Panc1 (cell line): ENCODE measurements at regions not wholly inside any gene's neighbourhood (a gene's known extent, or its start where the extent isn't known, plus 50 kb on each side); places are given as distances from the start of the nearest gene placed in this dataset.

ENCODE experiments used
- ATAC-seq: fragments of 200-7000 bp; cut with Tn5 transposase; 2 replicates; pipeline ENCODE4 v1.9.1; 2020; ENCODE audit warnings: mild to moderate bottlenecking, moderate library complexity
- BruUV-seq: library from RNA; stranded (reverse); fragments of 400-500 nt; replicated peaks from 2 replicates; lab custom pipeline; 2021; lab: Mats Ljungman, UMichigan
- CTCF ChIA-PET: fragments of 300-600 bp; sonication (Branson Sonifier 250); formaldehyde crosslinking; loops from one replicate; lab custom pipeline; 2022; ENCODE audit warnings: antibody characterized with exemption; lab: Charles Lee
- POLR2A ChIA-PET: fragments of 300-600 bp; sonication (Branson Sonifier 250); formaldehyde crosslinking; loops from one replicate; lab custom pipeline; 2022; ENCODE audit warnings: antibody characterized with exemption; lab: Charles Lee
- DNase-seq: peaks from one replicate; pipeline ENCODE4 v3.0.0-alpha.2; 2010; ENCODE audit warnings: low read depth, low spot score
- H3K27ac ChIP-seq: 2 replicates; pipeline ENCODE4 v1.5.1; 2011; ENCODE audit warnings: mild to moderate bottlenecking, low read length, inconsistent platforms
- H3K27me3 ChIP-seq: fragments of 200-500 bp; sonication (Bioruptor generic); 2 replicates; pipeline ENCODE4 v1.6.0; 2014; ENCODE audit warnings: low read length, inconsistent platforms; ENCODE audit not compliant: control insufficient read depth, insufficient read depth
- H3K36me3 ChIP-seq: fragments of 200-500 bp; sonication (Bioruptor generic); 2 replicates; pipeline ENCODE4 v1.5.1; 2014; ENCODE audit warnings: inconsistent platforms, mild to moderate bottlenecking, low read length, moderate library complexity; ENCODE audit not compliant: control insufficient read depth, insufficient read depth
- H3K4me1 ChIP-seq: 2 replicates; pipeline ENCODE4 v1.5.1; 2011; ENCODE audit warnings: inconsistent platforms, mild to moderate bottlenecking, low read length, moderate library complexity; ENCODE audit not compliant: control insufficient read depth, insufficient read depth
- H3K4me3 ChIP-seq, 2 experiments: 2 replicates each; pipeline ENCODE4 v1.5.1; 2011 to 2012; ENCODE audit warnings: low read depth in 2 of 2, low read length in 2 of 2, mild to moderate bottlenecking in 2 of 2, inconsistent platforms in 1 of 2, moderate library complexity in 1 of 2
- H3K9me3 ChIP-seq: fragments of 200-500 bp; sonication (Bioruptor generic); 2 replicates; pipeline ENCODE4 v1.5.1; 2014; ENCODE audit warnings: low read depth, mild to moderate bottlenecking, inconsistent platforms, low read length, moderate library complexity; ENCODE audit not compliant: control insufficient read depth, insufficient read depth
- CTCF ChIP-seq: fragments of 450-650 bp; IDR thresholded peaks from 2 replicates; pipeline ENCODE4 v1.5.1; 2017; ENCODE audit warnings: mild to moderate bottlenecking
- POLR2AphosphoS5 ChIP-seq: IDR thresholded peaks from 2 replicates; pipeline ENCODE4 v1.6.1; 2012; ENCODE audit warnings: mild to moderate bottlenecking, low read depth, low read length, moderate library complexity
- REST ChIP-seq, 2 experiments: IDR thresholded peaks; 2 replicates each; pipeline ENCODE4 v1.6.1; 2011 to 2012; ENCODE audit warnings: low read depth in 2 of 2, control low read depth in 1 of 2, low read length in 1 of 2, mild to moderate bottlenecking in 1 of 2, moderate library complexity in 1 of 2; ENCODE audit not compliant: insufficient read depth in 1 of 2
- SIN3A ChIP-seq: IDR thresholded peaks from 2 replicates; pipeline ENCODE4 v1.6.1; 2012; ENCODE audit warnings: low read depth, mild to moderate bottlenecking, low read length, moderate library complexity, borderline replicate concordance; ENCODE audit not compliant: insufficient read depth
- TCF7L2 ChIP-seq: IDR thresholded peaks from 2 replicates; pipeline ENCODE4 v1.6.1; 2011; ENCODE audit warnings: mild to moderate bottlenecking, low read depth, low read length, inconsistent platforms
- in situ Hi-C: cut with HindIII; loops from 2 replicates; pipeline ENCODE4 v1.10.0; 2016; ENCODE audit warnings: low sequenced_read_pairs, low pct_unique_long_range_greater_than_20kb
- intact Hi-C: fragments of 100-400 bp; cut with micrococcal nuclease; formaldehyde crosslinking; loops from one replicate; pipeline ENCODE4 v1.10.0; 2022; ENCODE audit not compliant: unreplicated experiment

GRCh38 chr7:145464287-145464686 lies 628.4 kb upstream of the TPK1 start:
- H3K4me1 ChIP-seq = no peaks in the 10 kb centered on the region
- no peak for TF ChIP-seq CTCF
- TF ChIP-seq TCF7L2 = no peak
- no peak for TF ChIP-seq REST (IDR thresholded peaks at IDR 0.05; ENCODE audit: insufficient read depth in 1 of 2, low read depth in 2 of 2, low read length in 1 of 2)
- no peak for TF ChIP-seq POLR2AphosphoS5
- no peak for TF ChIP-seq SIN3A
- ChIA-PET CTCF (no interaction called here), POLR2A (no interaction called here)
- in situ Hi-C loops = no loop called here
- no peak for DNase-seq
- H3K27me3 ChIP-seq = no peaks in the 10 kb centered on the region
- intact Hi-C loops = no loop called here
- H3K27ac ChIP-seq = no peak overlapping the region
- H3K4me3 ChIP-seq = no peak overlapping the region
- no TSS peak for BruUV-seq
- H3K36me3 ChIP-seq = no peaks in the 10 kb centered on the region
- no peak for ATAC-seq
- peaks cover 4% of the 10 kb centered on the region; the same call in 1 of the 2 replicates for H3K9me3 ChIP-seq

GRCh38 chr7:145462463-145462862 lies 626.6 kb upstream of the TPK1 start:
- H3K4me3 ChIP-seq = no peak overlapping the region
- H3K4me1 ChIP-seq = no peaks in the 10 kb centered on the region
- ChIA-PET POLR2A (no interaction called here), CTCF (no interaction called here)
- peaks cover 4% of the 10 kb centered on the region; the same call in 1 of the 2 replicates for H3K9me3 ChIP-seq
- DNase-seq (no peak), ATAC-seq (no peak)
- BruUV-seq = no TSS peak
- in situ Hi-C loops = no loop called here
- intact Hi-C loops = no loop called here
- no peak overlapping the region for H3K27ac ChIP-seq
- no peaks in the 10 kb centered on the region for H3K27me3 ChIP-seq
- TF ChIP-seq POLR2AphosphoS5 (no peak), SIN3A (no peak), TCF7L2 (no peak)
- no peaks in the 10 kb centered on the region for H3K36me3 ChIP-seq

- no peak overlapping the region for H3K27ac ChIP-seq
- no peaks in the 10 kb centered on the region for H3K4me1 ChIP-seq
- ChIA-PET CTCF (no interaction called here), POLR2A (no interaction called here)
- H3K36me3 ChIP-seq = no peaks in the 10 kb centered on the region
- no peaks in the 10 kb centered on the region for H3K9me3 ChIP-seq
- H3K27me3 ChIP-seq = no peaks in the 10 kb centered on the region
- in situ Hi-C loops (no loop called here), intact Hi-C loops (no loop called here)
- ATAC-seq = no peak
- no peak for DNase-seq
- BruUV-seq = no TSS peak
- no peak overlapping the region for H3K4me3 ChIP-seq
- TF ChIP-seq TCF7L2 (no peak), POLR2AphosphoS5 (no peak), REST (IDR thresholded peaks at IDR 0.05; ENCODE audit: insufficient read depth in 1 of 2, low read depth in 2 of 2, low read length in 1 of 2) (no peak), CTCF (no peak), SIN3A (no peak)
These were observed 599.0 kb upstream of the TPK1 start for GRCh38 chr7:145434811-145435210.
